HCT116 (cell line): ENCODE measurements at regions not wholly inside any gene's neighbourhood (a gene's known extent, or its start where the extent isn't known, plus 50 kb on each side); places are given as distances from the start of the nearest gene placed in this dataset.

Experiments
- ATAC-seq: fragments of 200-7000 bp; cut with Tn5 transposase; 2 replicates; pipeline ENCODE4 v1.9.1; 2020; ENCODE audit warnings: mild to moderate bottlenecking, moderate library complexity
- BruUV-seq: library from RNA; stranded (reverse); fragments of 400-500 nt; replicated peaks from 2 replicates; lab custom pipeline; 2021; lab: Mats Ljungman, UMichigan
- CTCF ChIA-PET: fragments of 300-600 bp; sonication (Branson Sonifier 250); formaldehyde crosslinking; loops from one replicate; lab custom pipeline; 2021; ENCODE audit warnings: antibody characterized with exemption; lab: Charles Lee
- POLR2A ChIA-PET: fragments of 300-600, 350-600 bp; sonication (Branson Sonifier 250); formaldehyde crosslinking; loops from one replicate; lab custom pipeline; 2021; ENCODE audit warnings: antibody characterized with exemption; lab: Charles Lee
- RAD21 ChIA-PET, 2 experiments: fragments of 300-600 bp; sonication (Branson Sonifier 250); formaldehyde crosslinking; loops; one replicate each; lab custom pipeline; 2023; ENCODE audit warnings: low total read pairs in 2 of 2; ENCODE audit not compliant: uncharacterized antibody in 2 of 2, unreplicated experiment in 2 of 2, low non-redundant PET in 1 of 2; lab: Charles Lee
- DNase-seq: peaks from one replicate; pipeline ENCODE4 v3.0.0-alpha.2; 2010; ENCODE audit warnings: low read depth, low spot score
- H2AFZ ChIP-seq: fragments of 200-600 bp; shearing (Covaris generic), sonication (generic); 2 replicates; pipeline ENCODE4 v1.6.1; 2017; ENCODE audit warnings: low read depth, mixed run types, mixed read lengths, antibody characterized with exemption, low read length; ENCODE audit not compliant: poor library complexity, severe bottlenecking
- H3K27ac ChIP-seq: 2 replicates; pipeline ENCODE4 v1.5.1; 2012; ENCODE audit warnings: low read depth, low read length
- H3K27me3 ChIP-seq: fragments of 200-600 bp; sonication (generic); 2 replicates; pipeline ENCODE4 v1.6.1; 2016; ENCODE audit warnings: mixed run types, low read length, mixed read lengths; ENCODE audit not compliant: insufficient read depth
- H3K36me3 ChIP-seq, 2 experiments: fragments of 200-500 bp in 1 of 2; fragments of 200-600 bp in 1 of 2; sonication (Bioruptor generic) in 1 of 2; sonication (generic) in 1 of 2; 2 replicates each; pipeline versions ENCODE4 v1.5.1 to v1.6.1; 2014 to 2016; ENCODE audit warnings: low read length in 2 of 2, inconsistent platforms in 1 of 2, mixed read lengths in 1 of 2, mixed run types in 1 of 2; ENCODE audit not compliant: insufficient read depth in 2 of 2, control insufficient read depth in 1 of 2
- H3K4me1 ChIP-seq, 2 experiments: fragments of 200-600 bp in 1 of 2; sonication (generic) in 1 of 2; 2 replicates each; pipeline versions ENCODE4 v1.5.1 to v1.6.1; 2012 to 2017; ENCODE audit warnings: low read length in 2 of 2, inconsistent platforms in 1 of 2, mild to moderate bottlenecking in 1 of 2, mixed read lengths in 1 of 2, mixed run types in 1 of 2, moderate library complexity in 1 of 2; ENCODE audit not compliant: insufficient read depth in 2 of 2, control insufficient read depth in 1 of 2
- H3K4me2 ChIP-seq: fragments of 200-600 bp; sonication (generic); 2 replicates; pipeline ENCODE4 v1.6.1; 2017; ENCODE audit warnings: mixed run types, low read length, mixed read lengths
- H3K4me3 ChIP-seq, 2 experiments: fragments of 200-600 bp in 1 of 2; sonication (generic) in 1 of 2; replicated peaks in 1 of 2; 2 replicates each; pipeline ENCODE4 v1.5.1; 2011 to 2016; ENCODE audit warnings: low read length in 2 of 2, control low read depth in 1 of 2, low read depth in 1 of 2, mild to moderate bottlenecking in 1 of 2, mixed read lengths in 1 of 2, mixed run types in 1 of 2
- H3K79me2 ChIP-seq: fragments of 200-600 bp; sonication (generic); 2 replicates; pipeline ENCODE4 v1.6.1; 2017; ENCODE audit warnings: mild to moderate bottlenecking, mixed run types, low read length, moderate library complexity, mixed read lengths; ENCODE audit not compliant: insufficient read depth
- H3K9ac ChIP-seq: fragments of 200-600 bp; sonication (generic); 2 replicates; pipeline ENCODE4 v1.6.1; 2016; ENCODE audit warnings: low read length, mixed read lengths
- H3K9me2 ChIP-seq: fragments of 200-600 bp; sonication (generic), shearing (Covaris generic); 2 replicates; pipeline ENCODE4 v1.6.1; 2017; ENCODE audit warnings: mixed run types, mild to moderate bottlenecking, moderate library complexity; ENCODE audit not compliant: insufficient read depth
- H3K9me3 ChIP-seq, 2 experiments: fragments of 200-500 bp in 1 of 2; fragments of 200-600 bp in 1 of 2; sonication (Bioruptor generic) in 1 of 2; sonication (generic) in 1 of 2; 2 replicates each; pipeline ENCODE4 v1.6.1; 2014 to 2017; ENCODE audit warnings: low read length in 2 of 2, mixed read lengths in 2 of 2, inconsistent platforms in 1 of 2, low read depth in 1 of 2, mild to moderate bottlenecking in 1 of 2, mixed run types in 1 of 2, moderate library complexity in 1 of 2; ENCODE audit not compliant: control insufficient read depth in 1 of 2, insufficient read depth in 1 of 2
- H4K20me1 ChIP-seq: fragments of 200-600 bp; sonication (generic), shearing (Covaris generic); 2 replicates; pipeline ENCODE4 v1.6.1; 2017; ENCODE audit warnings: mixed run types, mild to moderate bottlenecking, moderate library complexity; ENCODE audit not compliant: insufficient read depth
- CBX3 ChIP-seq: IDR thresholded peaks from 2 replicates; pipeline ENCODE4 v1.6.1; 2012; ENCODE audit warnings: low read depth
- CEBPB ChIP-seq: IDR thresholded peaks from 2 replicates; pipeline ENCODE4 v1.6.1; 2012; ENCODE audit warnings: low read depth
- EGR1 ChIP-seq: IDR thresholded peaks from 2 replicates; pipeline ENCODE4 v1.6.1; 2012; ENCODE audit warnings: low read depth
- EZH2 ChIP-seq: fragments of 200-600 bp; sonication (generic); IDR thresholded peaks from 2 replicates; pipeline ENCODE4 v1.6.1; 2017; ENCODE audit warnings: antibody characterized with exemption, mixed run types
- EZH2phosphoT487 ChIP-seq: fragments of 200-600 bp; IDR thresholded peaks from 2 replicates; pipeline ENCODE4 v1.6.1; 2018; ENCODE audit warnings: antibody characterized with exemption, borderline replicate concordance
- FOSL1 ChIP-seq: IDR thresholded peaks from 2 replicates; pipeline ENCODE4 v1.6.1; 2012; ENCODE audit warnings: low read depth
- JUND ChIP-seq: IDR thresholded peaks from 2 replicates; pipeline ENCODE4 v1.6.1; 2012
- POLR2A ChIP-seq: IDR thresholded peaks from 2 replicates; pipeline ENCODE4 v1.7.0; 2011; ENCODE audit warnings: borderline replicate concordance; ENCODE audit not compliant: insufficient read depth, insufficient read length; ENCODE audit errors: extremely low read depth
- POLR2AphosphoS5 ChIP-seq: IDR thresholded peaks from 2 replicates; pipeline ENCODE4 v1.6.1; 2011; ENCODE audit warnings: mild to moderate bottlenecking, low read depth, low read length, moderate library complexity
- RAD21 ChIP-seq: IDR thresholded peaks from 2 replicates; pipeline ENCODE4 v1.6.1; 2012; ENCODE audit warnings: low read depth, mild to moderate bottlenecking
- SIN3A ChIP-seq: IDR thresholded peaks from 2 replicates; pipeline ENCODE4 v1.6.1; 2012; ENCODE audit warnings: low read depth
- SP1 ChIP-seq: IDR thresholded peaks from 2 replicates; pipeline ENCODE4 v1.6.1; 2012; ENCODE audit warnings: low read depth
- SRF ChIP-seq: IDR thresholded peaks from 2 replicates; pipeline ENCODE4 v1.6.1; 2012; ENCODE audit warnings: low read depth
- TCF7L2 ChIP-seq: IDR thresholded peaks from 2 replicates; pipeline ENCODE4 v1.7.0; 2011; ENCODE audit warnings: borderline replicate concordance, inconsistent platforms; ENCODE audit not compliant: insufficient read depth, insufficient read length; ENCODE audit errors: extremely low read depth
- YY1 ChIP-seq: IDR thresholded peaks from 2 replicates; pipeline ENCODE4 v1.6.1; 2011; ENCODE audit warnings: low read length, low read depth, moderate library complexity, mild to moderate bottlenecking; ENCODE audit not compliant: insufficient replicate concordance; ENCODE audit errors: extremely low read depth
- ZNF274 ChIP-seq: fragments of 200-500 bp; sonication (Bioruptor generic); IDR thresholded peaks from 2 replicates; pipeline ENCODE4 v1.6.1; 2014; ENCODE audit warnings: mild to moderate bottlenecking, low read depth, low read length, inconsistent platforms
- intact Hi-C: fragments of 100-400 bp; cut with micrococcal nuclease; formaldehyde crosslinking; loops from 2 replicates; pipeline ENCODE4 v1.10.0; 2022
- TF ChIP-seq, protein P1 (sequence below): IDR thresholded peaks from 2 replicates; pipeline ENCODE4 v1.6.1; 2012
- TF ChIP-seq, protein P2 (sequence below): IDR thresholded peaks from 2 replicates; pipeline ENCODE4 v1.6.1; 2012
- TF ChIP-seq, protein P3 (sequence below): IDR thresholded peaks from 2 replicates; pipeline ENCODE4 v1.6.1; 2011; ENCODE audit warnings: mild to moderate bottlenecking, low read length, moderate library complexity; ENCODE audit not compliant: insufficient replicate concordance; ENCODE audit errors: extremely low read depth
- TF ChIP-seq, protein P4 (sequence below), 3 experiments: fragments of 200-600 bp in 1 of 3; sonication (generic) in 1 of 3; IDR thresholded peaks in 2 of 3; conservative IDR thresholded peaks in 1 of 3; 2 replicates each; pipeline ENCODE4 v1.5.1; 2012 to 2017; ENCODE audit warnings: low read depth in 2 of 3, low read length in 2 of 3, antibody characterized with exemption in 1 of 3, borderline replicate concordance in 1 of 3, control low read depth in 1 of 3, mild to moderate bottlenecking in 1 of 3, mixed read lengths in 1 of 3, mixed run types in 1 of 3, moderate library complexity in 1 of 3; ENCODE audit not compliant: insufficient read depth in 1 of 3

DNA sequence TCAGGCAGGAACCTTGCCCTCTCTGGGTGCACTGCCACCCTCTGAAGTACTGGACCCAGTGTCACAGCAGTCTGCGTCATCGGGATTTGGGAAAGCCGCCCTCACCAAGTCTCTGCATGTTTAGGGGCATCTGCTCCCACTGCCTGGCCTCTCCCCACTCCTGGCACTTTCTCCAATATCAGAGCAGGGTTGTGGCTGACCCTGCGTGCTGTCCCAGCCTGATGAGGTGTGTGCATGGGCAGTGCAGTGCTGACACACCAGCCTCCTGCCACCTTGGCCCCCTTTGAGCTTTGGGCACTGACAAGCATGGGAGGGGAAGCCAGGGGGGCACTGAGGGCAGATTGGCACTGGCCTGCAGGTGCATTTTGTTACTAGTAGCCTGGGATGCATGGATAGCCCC lies 652.5 kb downstream of the GABRG1 start:
- no peak overlapping the region for H3K4me3 ChIP-seq
- H3K4me1 ChIP-seq: no peaks in the 10 kb centered on the region
- ChIA-PET RAD21 (no interaction called here), CTCF (no interaction called here), POLR2A (no interaction called here)
- H3K27ac ChIP-seq: no peak overlapping the region
- TF ChIP-seq, protein P1, sequence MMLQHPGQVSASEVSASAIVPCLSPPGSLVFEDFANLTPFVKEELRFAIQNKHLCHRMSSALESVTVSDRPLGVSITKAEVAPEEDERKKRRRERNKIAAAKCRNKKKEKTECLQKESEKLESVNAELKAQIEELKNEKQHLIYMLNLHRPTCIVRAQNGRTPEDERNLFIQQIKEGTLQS: no peak
- TF ChIP-seq, protein P2, sequence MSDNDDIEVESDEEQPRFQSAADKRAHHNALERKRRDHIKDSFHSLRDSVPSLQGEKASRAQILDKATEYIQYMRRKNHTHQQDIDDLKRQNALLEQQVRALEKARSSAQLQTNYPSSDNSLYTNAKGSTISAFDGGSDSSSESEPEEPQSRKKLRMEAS: no peak
- TF ChIP-seq EZH2 (no peak), FOSL1 (no peak), POLR2A (no peak), CBX3 (no peak), CEBPB (no peak), SIN3A (no peak), YY1 (no peak), SP1 (no peak), ZNF274 (no peak), RAD21 (no peak), JUND (no peak), TCF7L2 (no peak), EGR1 (no peak), POLR2AphosphoS5 (no peak), SRF (no peak), EZH2phosphoT487 (no peak)
- TF ChIP-seq, protein P3, sequence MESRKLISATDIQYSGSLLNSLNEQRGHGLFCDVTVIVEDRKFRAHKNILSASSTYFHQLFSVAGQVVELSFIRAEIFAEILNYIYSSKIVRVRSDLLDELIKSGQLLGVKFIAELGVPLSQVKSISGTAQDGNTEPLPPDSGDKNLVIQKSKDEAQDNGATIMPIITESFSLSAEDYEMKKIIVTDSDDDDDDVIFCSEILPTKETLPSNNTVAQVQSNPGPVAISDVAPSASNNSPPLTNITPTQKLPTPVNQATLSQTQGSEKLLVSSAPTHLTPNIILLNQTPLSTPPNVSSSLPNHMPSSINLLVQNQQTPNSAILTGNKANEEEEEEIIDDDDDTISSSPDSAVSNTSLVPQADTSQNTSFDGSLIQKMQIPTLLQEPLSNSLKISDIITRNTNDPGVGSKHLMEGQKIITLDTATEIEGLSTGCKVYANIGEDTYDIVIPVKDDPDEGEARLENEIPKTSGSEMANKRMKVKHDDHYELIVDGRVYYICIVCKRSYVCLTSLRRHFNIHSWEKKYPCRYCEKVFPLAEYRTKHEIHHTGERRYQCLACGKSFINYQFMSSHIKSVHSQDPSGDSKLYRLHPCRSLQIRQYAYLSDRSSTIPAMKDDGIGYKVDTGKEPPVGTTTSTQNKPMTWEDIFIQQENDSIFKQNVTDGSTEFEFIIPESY: no peak
- TF ChIP-seq, protein P4, sequence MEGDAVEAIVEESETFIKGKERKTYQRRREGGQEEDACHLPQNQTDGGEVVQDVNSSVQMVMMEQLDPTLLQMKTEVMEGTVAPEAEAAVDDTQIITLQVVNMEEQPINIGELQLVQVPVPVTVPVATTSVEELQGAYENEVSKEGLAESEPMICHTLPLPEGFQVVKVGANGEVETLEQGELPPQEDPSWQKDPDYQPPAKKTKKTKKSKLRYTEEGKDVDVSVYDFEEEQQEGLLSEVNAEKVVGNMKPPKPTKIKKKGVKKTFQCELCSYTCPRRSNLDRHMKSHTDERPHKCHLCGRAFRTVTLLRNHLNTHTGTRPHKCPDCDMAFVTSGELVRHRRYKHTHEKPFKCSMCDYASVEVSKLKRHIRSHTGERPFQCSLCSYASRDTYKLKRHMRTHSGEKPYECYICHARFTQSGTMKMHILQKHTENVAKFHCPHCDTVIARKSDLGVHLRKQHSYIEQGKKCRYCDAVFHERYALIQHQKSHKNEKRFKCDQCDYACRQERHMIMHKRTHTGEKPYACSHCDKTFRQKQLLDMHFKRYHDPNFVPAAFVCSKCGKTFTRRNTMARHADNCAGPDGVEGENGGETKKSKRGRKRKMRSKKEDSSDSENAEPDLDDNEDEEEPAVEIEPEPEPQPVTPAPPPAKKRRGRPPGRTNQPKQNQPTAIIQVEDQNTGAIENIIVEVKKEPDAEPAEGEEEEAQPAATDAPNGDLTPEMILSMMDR (IDR thresholded peaks at IDR 0.05 in 2 of 3, conservative IDR thresholded peaks at IDR 0.05 in 1 of 3; ENCODE audit: borderline replicate concordance in 1 of 3, insufficient read depth in 1 of 3, low read depth in 2 of 3, low read length in 2 of 3): no peak
- ATAC-seq (no peak), DNase-seq (no peak)
- no peaks in the 10 kb centered on the region for H3K36me3 ChIP-seq
- H2AFZ ChIP-seq: no peak overlapping the region
- H3K4me2 ChIP-seq: no peak overlapping the region
- no peaks in the 10 kb centered on the region for H3K27me3 ChIP-seq
- intact Hi-C loops: no loop called here
- H4K20me1 ChIP-seq: no peaks in the 10 kb centered on the region
- H3K9ac ChIP-seq: no peak overlapping the region
- H3K79me2 ChIP-seq: no peaks in the 10 kb centered on the region
- H3K9me3 ChIP-seq: peaks cover 10 to 23% of the 10 kb centered on the region in 2 experiments; a peak in 2 of 4 replicates
- no peaks in the 10 kb centered on the region for H3K9me2 ChIP-seq
- no TSS peak for BruUV-seq
